SK-N-SH (cell line): ENCODE measurements at regions not wholly inside any gene's neighbourhood (a gene's known extent, or its start where the extent isn't known, plus 50 kb on each side); places are given as distances from the start of the nearest gene placed in this dataset.

Source experiments
- EP300 ChIP-seq, 2 experiments: IDR thresholded peaks; 2 replicates each; pipeline versions ENCODE4 v1.4.0 to v1.6.1; 2012; ENCODE audit warnings: borderline replicate concordance in 1 of 2, low read depth in 1 of 2, low read length in 1 of 2
- GABPA ChIP-seq: IDR thresholded peaks from 2 replicates; pipeline ENCODE4 v1.4.0; 2012; ENCODE audit warnings: low read depth, mild to moderate bottlenecking
- JUND ChIP-seq: IDR thresholded peaks from 2 replicates; pipeline ENCODE4 v1.4.0; 2012
- POLR2AphosphoS5 ChIP-seq: IDR thresholded peaks from 2 replicates; pipeline ENCODE4 v1.6.1; 2012; ENCODE audit warnings: low read depth, low read length
- RAD21 ChIP-seq: IDR thresholded peaks from 2 replicates; pipeline ENCODE4 v1.6.1; 2012; ENCODE audit warnings: mild to moderate bottlenecking, low read length
- SIN3A ChIP-seq: IDR thresholded peaks from 2 replicates; pipeline ENCODE4 v1.6.1; 2012; ENCODE audit warnings: low read depth, mild to moderate bottlenecking, low read length, moderate library complexity, borderline replicate concordance
- SMC3 ChIP-seq: IDR thresholded peaks from 2 replicates; pipeline ENCODE4 v1.6.1; 2012; ENCODE audit warnings: low read depth, low read length, improper control_type of control experiment
- YY1 ChIP-seq: IDR thresholded peaks from 2 replicates; pipeline ENCODE4 v1.4.0; 2012; ENCODE audit warnings: low read depth, mild to moderate bottlenecking
- TF ChIP-seq, protein P1 (sequence below): IDR thresholded peaks from 2 replicates; pipeline ENCODE4 v1.6.1; 2012; ENCODE audit warnings: mild to moderate bottlenecking, low read depth, low read length, moderate library complexity
- TF ChIP-seq, protein P2 (sequence below): fragments of 200-600 bp; sonication (generic); IDR thresholded peaks from 2 replicates; pipeline ENCODE4 v1.6.1; 2017; ENCODE audit warnings: antibody characterized with exemption, mild to moderate bottlenecking, moderate library complexity
- TF ChIP-seq, protein P3 (sequence below): fragments of 150-350 bp; IDR thresholded peaks from 2 replicates; pipeline ENCODE4 v1.6.1; 2017; ENCODE audit warnings: antibody characterized with exemption, low read length, low read depth, borderline replicate concordance

- TF ChIP-seq, protein P1, sequence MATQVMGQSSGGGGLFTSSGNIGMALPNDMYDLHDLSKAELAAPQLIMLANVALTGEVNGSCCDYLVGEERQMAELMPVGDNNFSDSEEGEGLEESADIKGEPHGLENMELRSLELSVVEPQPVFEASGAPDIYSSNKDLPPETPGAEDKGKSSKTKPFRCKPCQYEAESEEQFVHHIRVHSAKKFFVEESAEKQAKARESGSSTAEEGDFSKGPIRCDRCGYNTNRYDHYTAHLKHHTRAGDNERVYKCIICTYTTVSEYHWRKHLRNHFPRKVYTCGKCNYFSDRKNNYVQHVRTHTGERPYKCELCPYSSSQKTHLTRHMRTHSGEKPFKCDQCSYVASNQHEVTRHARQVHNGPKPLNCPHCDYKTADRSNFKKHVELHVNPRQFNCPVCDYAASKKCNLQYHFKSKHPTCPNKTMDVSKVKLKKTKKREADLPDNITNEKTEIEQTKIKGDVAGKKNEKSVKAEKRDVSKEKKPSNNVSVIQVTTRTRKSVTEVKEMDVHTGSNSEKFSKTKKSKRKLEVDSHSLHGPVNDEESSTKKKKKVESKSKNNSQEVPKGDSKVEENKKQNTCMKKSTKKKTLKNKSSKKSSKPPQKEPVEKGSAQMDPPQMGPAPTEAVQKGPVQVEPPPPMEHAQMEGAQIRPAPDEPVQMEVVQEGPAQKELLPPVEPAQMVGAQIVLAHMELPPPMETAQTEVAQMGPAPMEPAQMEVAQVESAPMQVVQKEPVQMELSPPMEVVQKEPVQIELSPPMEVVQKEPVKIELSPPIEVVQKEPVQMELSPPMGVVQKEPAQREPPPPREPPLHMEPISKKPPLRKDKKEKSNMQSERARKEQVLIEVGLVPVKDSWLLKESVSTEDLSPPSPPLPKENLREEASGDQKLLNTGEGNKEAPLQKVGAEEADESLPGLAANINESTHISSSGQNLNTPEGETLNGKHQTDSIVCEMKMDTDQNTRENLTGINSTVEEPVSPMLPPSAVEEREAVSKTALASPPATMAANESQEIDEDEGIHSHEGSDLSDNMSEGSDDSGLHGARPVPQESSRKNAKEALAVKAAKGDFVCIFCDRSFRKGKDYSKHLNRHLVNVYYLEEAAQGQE, result no peak
- TF ChIP-seq, protein P2, sequence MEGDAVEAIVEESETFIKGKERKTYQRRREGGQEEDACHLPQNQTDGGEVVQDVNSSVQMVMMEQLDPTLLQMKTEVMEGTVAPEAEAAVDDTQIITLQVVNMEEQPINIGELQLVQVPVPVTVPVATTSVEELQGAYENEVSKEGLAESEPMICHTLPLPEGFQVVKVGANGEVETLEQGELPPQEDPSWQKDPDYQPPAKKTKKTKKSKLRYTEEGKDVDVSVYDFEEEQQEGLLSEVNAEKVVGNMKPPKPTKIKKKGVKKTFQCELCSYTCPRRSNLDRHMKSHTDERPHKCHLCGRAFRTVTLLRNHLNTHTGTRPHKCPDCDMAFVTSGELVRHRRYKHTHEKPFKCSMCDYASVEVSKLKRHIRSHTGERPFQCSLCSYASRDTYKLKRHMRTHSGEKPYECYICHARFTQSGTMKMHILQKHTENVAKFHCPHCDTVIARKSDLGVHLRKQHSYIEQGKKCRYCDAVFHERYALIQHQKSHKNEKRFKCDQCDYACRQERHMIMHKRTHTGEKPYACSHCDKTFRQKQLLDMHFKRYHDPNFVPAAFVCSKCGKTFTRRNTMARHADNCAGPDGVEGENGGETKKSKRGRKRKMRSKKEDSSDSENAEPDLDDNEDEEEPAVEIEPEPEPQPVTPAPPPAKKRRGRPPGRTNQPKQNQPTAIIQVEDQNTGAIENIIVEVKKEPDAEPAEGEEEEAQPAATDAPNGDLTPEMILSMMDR, result no peak
- TF ChIP-seq SIN3A (no peak), SMC3 (no peak), JUND (no peak), RAD21 (no peak), POLR2AphosphoS5 (no peak), EP300 (IDR thresholded peaks at IDR 0.05; ENCODE audit: borderline replicate concordance in 1 of 2, low read depth in 1 of 2, low read length in 1 of 2) (no peak), YY1 (no peak), GABPA (no peak)
- TF ChIP-seq, protein P3, sequence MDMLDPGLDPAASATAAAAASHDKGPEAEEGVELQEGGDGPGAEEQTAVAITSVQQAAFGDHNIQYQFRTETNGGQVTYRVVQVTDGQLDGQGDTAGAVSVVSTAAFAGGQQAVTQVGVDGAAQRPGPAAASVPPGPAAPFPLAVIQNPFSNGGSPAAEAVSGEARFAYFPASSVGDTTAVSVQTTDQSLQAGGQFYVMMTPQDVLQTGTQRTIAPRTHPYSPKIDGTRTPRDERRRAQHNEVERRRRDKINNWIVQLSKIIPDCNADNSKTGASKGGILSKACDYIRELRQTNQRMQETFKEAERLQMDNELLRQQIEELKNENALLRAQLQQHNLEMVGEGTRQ, result no peak
Measured at GRCh38 chr11:134764367-134764766, 352.3 kb upstream of the B3GAT1 start.
